ENCODE measurements at regions not wholly inside any gene's neighbourhood (a gene's known extent, or its start where the extent isn't known, plus 50 kb on each side); places are given as distances from the start of the nearest gene placed in this dataset.
A peak's percentile ranks its signal among the peaks of the same experiment; 100 is the strongest.

DNA sequence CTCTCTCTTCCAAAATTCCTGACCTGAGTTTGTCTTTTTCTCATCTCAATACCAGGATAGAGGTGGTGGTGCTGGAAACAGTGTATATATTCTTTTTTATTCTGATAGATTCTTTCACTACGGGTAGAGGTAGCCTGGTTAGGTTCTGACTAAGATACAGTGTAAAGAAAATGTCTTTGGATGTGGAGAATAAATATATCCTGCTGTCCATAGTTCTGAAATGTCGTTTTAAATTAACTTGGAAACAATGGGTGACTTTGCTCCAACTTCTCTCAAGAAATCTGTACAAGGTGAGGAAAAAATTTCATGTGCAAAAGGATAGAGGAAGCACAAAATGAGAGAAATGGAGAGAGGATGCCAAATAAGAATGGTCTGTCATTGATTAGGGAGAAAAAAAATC lies 546.1 kb downstream of the GBA3 start:
- TF ChIP-seq JUND (IDR thresholded peaks at IDR 0.05) (no peak), TAF1 (conservative IDR thresholded peaks at IDR 0.05) (no peak), GABPA (IDR thresholded peaks at IDR 0.05 in 1 of 2, conservative IDR thresholded peaks at IDR 0.05 in 1 of 2) (no peak), SP1 (IDR thresholded peaks at IDR 0.05) (no peak), YY1 (IDR thresholded peaks at IDR 0.05) (no peak), RXRA (IDR thresholded peaks at IDR 0.05) (no peak), RAD21 (IDR thresholded peaks at IDR 0.05) (no peak), EGR1 (IDR thresholded peaks at IDR 0.05; ENCODE audit: low read depth in 2 of 2) (no peak)
- TF ChIP-seq, protein P1, sequence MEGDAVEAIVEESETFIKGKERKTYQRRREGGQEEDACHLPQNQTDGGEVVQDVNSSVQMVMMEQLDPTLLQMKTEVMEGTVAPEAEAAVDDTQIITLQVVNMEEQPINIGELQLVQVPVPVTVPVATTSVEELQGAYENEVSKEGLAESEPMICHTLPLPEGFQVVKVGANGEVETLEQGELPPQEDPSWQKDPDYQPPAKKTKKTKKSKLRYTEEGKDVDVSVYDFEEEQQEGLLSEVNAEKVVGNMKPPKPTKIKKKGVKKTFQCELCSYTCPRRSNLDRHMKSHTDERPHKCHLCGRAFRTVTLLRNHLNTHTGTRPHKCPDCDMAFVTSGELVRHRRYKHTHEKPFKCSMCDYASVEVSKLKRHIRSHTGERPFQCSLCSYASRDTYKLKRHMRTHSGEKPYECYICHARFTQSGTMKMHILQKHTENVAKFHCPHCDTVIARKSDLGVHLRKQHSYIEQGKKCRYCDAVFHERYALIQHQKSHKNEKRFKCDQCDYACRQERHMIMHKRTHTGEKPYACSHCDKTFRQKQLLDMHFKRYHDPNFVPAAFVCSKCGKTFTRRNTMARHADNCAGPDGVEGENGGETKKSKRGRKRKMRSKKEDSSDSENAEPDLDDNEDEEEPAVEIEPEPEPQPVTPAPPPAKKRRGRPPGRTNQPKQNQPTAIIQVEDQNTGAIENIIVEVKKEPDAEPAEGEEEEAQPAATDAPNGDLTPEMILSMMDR (IDR thresholded peaks at IDR 0.05; ENCODE audit: low read depth, low read length, missing input control): no peak
- TF ChIP-seq, protein P2, sequence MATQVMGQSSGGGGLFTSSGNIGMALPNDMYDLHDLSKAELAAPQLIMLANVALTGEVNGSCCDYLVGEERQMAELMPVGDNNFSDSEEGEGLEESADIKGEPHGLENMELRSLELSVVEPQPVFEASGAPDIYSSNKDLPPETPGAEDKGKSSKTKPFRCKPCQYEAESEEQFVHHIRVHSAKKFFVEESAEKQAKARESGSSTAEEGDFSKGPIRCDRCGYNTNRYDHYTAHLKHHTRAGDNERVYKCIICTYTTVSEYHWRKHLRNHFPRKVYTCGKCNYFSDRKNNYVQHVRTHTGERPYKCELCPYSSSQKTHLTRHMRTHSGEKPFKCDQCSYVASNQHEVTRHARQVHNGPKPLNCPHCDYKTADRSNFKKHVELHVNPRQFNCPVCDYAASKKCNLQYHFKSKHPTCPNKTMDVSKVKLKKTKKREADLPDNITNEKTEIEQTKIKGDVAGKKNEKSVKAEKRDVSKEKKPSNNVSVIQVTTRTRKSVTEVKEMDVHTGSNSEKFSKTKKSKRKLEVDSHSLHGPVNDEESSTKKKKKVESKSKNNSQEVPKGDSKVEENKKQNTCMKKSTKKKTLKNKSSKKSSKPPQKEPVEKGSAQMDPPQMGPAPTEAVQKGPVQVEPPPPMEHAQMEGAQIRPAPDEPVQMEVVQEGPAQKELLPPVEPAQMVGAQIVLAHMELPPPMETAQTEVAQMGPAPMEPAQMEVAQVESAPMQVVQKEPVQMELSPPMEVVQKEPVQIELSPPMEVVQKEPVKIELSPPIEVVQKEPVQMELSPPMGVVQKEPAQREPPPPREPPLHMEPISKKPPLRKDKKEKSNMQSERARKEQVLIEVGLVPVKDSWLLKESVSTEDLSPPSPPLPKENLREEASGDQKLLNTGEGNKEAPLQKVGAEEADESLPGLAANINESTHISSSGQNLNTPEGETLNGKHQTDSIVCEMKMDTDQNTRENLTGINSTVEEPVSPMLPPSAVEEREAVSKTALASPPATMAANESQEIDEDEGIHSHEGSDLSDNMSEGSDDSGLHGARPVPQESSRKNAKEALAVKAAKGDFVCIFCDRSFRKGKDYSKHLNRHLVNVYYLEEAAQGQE (IDR thresholded peaks at IDR 0.05): peak; percentile 94
- TF ChIP-seq, protein P3, sequence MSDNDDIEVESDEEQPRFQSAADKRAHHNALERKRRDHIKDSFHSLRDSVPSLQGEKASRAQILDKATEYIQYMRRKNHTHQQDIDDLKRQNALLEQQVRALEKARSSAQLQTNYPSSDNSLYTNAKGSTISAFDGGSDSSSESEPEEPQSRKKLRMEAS (IDR thresholded peaks at IDR 0.05): no peak
